HG02678 (cell line): ENCODE measurements at regions not wholly inside any gene's neighbourhood (a gene's known extent, or its start where the extent isn't known, plus 50 kb on each side); places are given as distances from the start of the nearest gene placed in this dataset.

Source experiments
- ATAC-seq: cut with Tn5 transposase; IDR thresholded peaks from one replicate; pipeline ENCODE4 v1.9.1; 2021; ENCODE audit warnings: mild to moderate bottlenecking, moderate library complexity; ENCODE audit not compliant: unreplicated experiment

- ATAC-seq: no peak
These were observed 141.7 kb upstream of the TMEM72 start for GRCh38 chr10:44769450-44769849.

- ATAC-seq: no peak
These were observed 139.7 kb upstream of the TMEM72 start for GRCh38 chr10:44771233-44771995.

GRCh38 chr10:44773565-44773964 is 137.6 kb upstream of the TMEM72 start:
- no peak for ATAC-seq

GRCh38 chr10:44774676-44775401 is 136.3 kb upstream of the TMEM72 start:
- ATAC-seq: no peak

- no peak for ATAC-seq
These were observed 135.8 kb upstream of the TMEM72 start for GRCh38 chr10:44775402-44775741.

- no peak for ATAC-seq
These were observed 135.0 kb upstream of the TMEM72 start for GRCh38 chr10:44776181-44776580.

GRCh38 chr10:44779511-44779910 is 131.6 kb upstream of the TMEM72 start:
- no peak for ATAC-seq

GRCh38 chr10:44780426-44780825 is 130.7 kb upstream of the TMEM72 start:
- ATAC-seq: no peak

GRCh38 chr10:44781131-44781530 is 130.0 kb upstream of the TMEM72 start:
- ATAC-seq: no peak

- ATAC-seq: no peak
These were observed 124.8 kb upstream of the TMEM72 start for GRCh38 chr10:44786286-44786850.

GRCh38 chr10:44787480-44788075 is 123.6 kb upstream of the TMEM72 start:
- ATAC-seq: no peak

GRCh38 chr10:44788147-44789129 is 122.7 kb upstream of the TMEM72 start:
- ATAC-seq: no peak

- ATAC-seq: no peak
These were observed 118.9 kb upstream of the TMEM72 start for GRCh38 chr10:44792119-44792775.

- no peak for ATAC-seq
These were observed 111.2 kb upstream of the TMEM72 start for GRCh38 chr10:44799966-44800365.

- ATAC-seq: no peak
These were observed 109.5 kb upstream of the TMEM72 start for GRCh38 chr10:44801383-44802327.

GRCh38 chr10:44803862-44804261 is 107.3 kb upstream of the TMEM72 start:
- no peak for ATAC-seq

GRCh38 chr10:44804661-44805060 is 106.5 kb upstream of the TMEM72 start:
- no peak for ATAC-seq

- ATAC-seq: no peak
These were observed 105.5 kb upstream of the TMEM72 start for GRCh38 chr10:44805466-44806210.
